Mesendoderm (in vitro differentiated cells): ENCODE measurements at regions not wholly inside any gene's neighbourhood (a gene's known extent, or its start where the extent isn't known, plus 50 kb on each side); places are given as distances from the start of the nearest gene placed in this dataset.

Experiments
- DNase-seq: peaks from one replicate; pipeline ENCODE4 v3.0.0; 2013
- H2AK5ac ChIP-seq: 2 replicates; pipeline ENCODE4 v1.6.1; 2013; ENCODE audit warnings: low read length, inconsistent platforms
- H2BK120ac ChIP-seq: 2 replicates; pipeline ENCODE4 v1.6.1; 2013; ENCODE audit warnings: low read depth, mild to moderate bottlenecking, low read length, moderate library complexity, mixed read lengths
- H2BK15ac ChIP-seq: replicated peaks from 2 replicates; pipeline ENCODE4 v1.6.1; 2013; ENCODE audit warnings: low read depth, mild to moderate bottlenecking, moderate library complexity
- H2BK5ac ChIP-seq: 2 replicates; pipeline ENCODE4 v1.6.1; 2013; ENCODE audit warnings: low read length, inconsistent platforms
- H3K18ac ChIP-seq: 2 replicates; pipeline ENCODE4 v1.6.1; 2013; ENCODE audit warnings: mild to moderate bottlenecking, low read length, mixed read lengths
- H3K23ac ChIP-seq: one replicate; pipeline ENCODE4 v1.6.1; 2013; ENCODE audit warnings: low read length
- H3K27ac ChIP-seq: 2 replicates; pipeline ENCODE4 v1.5.1; 2013; ENCODE audit warnings: low read depth, mild to moderate bottlenecking, inconsistent platforms, low read length, moderate library complexity
- H3K27me3 ChIP-seq: 2 replicates; pipeline ENCODE4 v1.6.1; 2013; ENCODE audit warnings: low read length, control low read depth, mild to moderate bottlenecking, inconsistent platforms; ENCODE audit not compliant: insufficient read depth, poor library complexity
- H3K36me3 ChIP-seq: 2 replicates; pipeline ENCODE4 v1.6.1; 2013; ENCODE audit warnings: low read length, inconsistent platforms; ENCODE audit not compliant: control insufficient read depth, insufficient read depth
- H3K4ac ChIP-seq: one replicate; pipeline ENCODE4 v1.6.1; 2013; ENCODE audit warnings: low read depth, mild to moderate bottlenecking, low read length, moderate library complexity
- H3K4me1 ChIP-seq: 2 replicates; pipeline ENCODE4 v1.6.1; 2013; ENCODE audit warnings: low read depth, low read length, inconsistent platforms; ENCODE audit not compliant: control insufficient read depth
- H3K4me2 ChIP-seq: 2 replicates; pipeline ENCODE4 v1.6.1; 2013; ENCODE audit warnings: low read length
- H3K4me3 ChIP-seq: 2 replicates; pipeline ENCODE4 v1.5.1; 2013; ENCODE audit warnings: mild to moderate bottlenecking, low read length
- H3K56ac ChIP-seq: one replicate; pipeline ENCODE4 v1.6.1; 2013; ENCODE audit warnings: low read length
- H3K79me1 ChIP-seq: 2 replicates; pipeline ENCODE4 v1.6.1; 2013; ENCODE audit warnings: low read length, inconsistent platforms
- H3K79me2 ChIP-seq: 2 replicates; pipeline ENCODE4 v1.6.1; 2013; ENCODE audit warnings: mild to moderate bottlenecking, low read length; ENCODE audit not compliant: control insufficient read depth, insufficient read depth
- H3K9ac ChIP-seq: 2 replicates; pipeline ENCODE4 v1.6.1; 2013; ENCODE audit warnings: low read length, inconsistent platforms
- H4K5ac ChIP-seq: one replicate; pipeline ENCODE4 v1.6.1; 2013; ENCODE audit warnings: low read length
- H4K8ac ChIP-seq: one replicate; pipeline ENCODE4 v1.6.1; 2013; ENCODE audit warnings: low read depth, mild to moderate bottlenecking, control low read depth, low read length, moderate library complexity
- WGBS: extraction: QIAGEN DNeasy Blood & Tissue Kit; methylation state at CpG from one replicate; pipeline ENCODE4 v1.1.7; 2013; ENCODE audit warnings: low lambda C conversion rate, missing lambda C conversion rate; ENCODE audit not compliant: insufficient coverage; ENCODE audit errors: extremely low coverage; 5-methylcytosine and 5-hydroxymethylcytosine counted together

GRCh38 chr2:61764035-61764800, 89.6 kb downstream of the FAM161A start:
- Histone ChIP-seq H3K4me2 (peak overlapping the region; percentile 64), H3K56ac (peak overlapping the region; percentile 89), H3K18ac (peak overlapping the region; percentile 55), H3K79me1 (no peaks in the 10 kb centered on the region), H2BK5ac (peak overlapping the region; percentile 38), H2BK120ac (no peak overlapping the region), H3K9ac (peak overlapping the region; percentile 84), H3K79me2 (no peaks in the 10 kb centered on the region), H3K36me3 (no peaks in the 10 kb centered on the region), H3K27ac (peak overlapping the region; percentile 81), H3K4me1 (no peaks in the 10 kb centered on the region), H2BK15ac (no peak overlapping the region), H3K27me3 (no peaks in the 10 kb centered on the region), H2AK5ac (no peak overlapping the region), H4K5ac (peak overlapping the region; percentile 93), H4K8ac (no peak overlapping the region), H3K4me3 (peak overlapping the region; percentile 80), H3K4ac (peak overlapping the region; percentile 91), H3K23ac (no peak overlapping the region)
- DNase-seq: peak; percentile 96
- WGBS: no CpG with 5 or more reads among the region's 70 CpGs

- Histone ChIP-seq H3K56ac (peak overlapping the region; percentile 89), H2AK5ac (no peak overlapping the region), H2BK5ac (peak overlapping the region; percentile 38), H3K36me3 (no peaks in the 10 kb centered on the region), H3K4me1 (no peaks in the 10 kb centered on the region), H3K79me2 (no peaks in the 10 kb centered on the region), H4K8ac (no peak overlapping the region), H3K4me2 (peak overlapping the region; percentile 64), H3K27me3 (no peaks in the 10 kb centered on the region), H3K79me1 (no peaks in the 10 kb centered on the region), H2BK15ac (no peak overlapping the region), H3K18ac (peak overlapping the region; percentile 55), H4K5ac (no peak overlapping the region), H3K9ac (peak overlapping the region; percentile 84), H3K27ac (peak overlapping the region; percentile 81), H2BK120ac (no peak overlapping the region), H3K4me3 (peak overlapping the region; percentile 80), H3K23ac (no peak overlapping the region), H3K4ac (no peak overlapping the region)
- WGBS: no CpG with 5 or more reads among the region's 23 CpGs
- DNase-seq: no peak
Observed at GRCh38 chr2:61763605-61764034, 90.2 kb downstream of the FAM161A start.

GRCh38 chr2:61762292-61762691, 91.6 kb downstream of the FAM161A start:
- Histone ChIP-seq H3K4me1 (no peaks in the 10 kb centered on the region), H3K27me3 (no peaks in the 10 kb centered on the region), H3K4me3 (no peak overlapping the region), H3K79me1 (no peaks in the 10 kb centered on the region), H4K8ac (no peak overlapping the region), H3K9ac (no peak overlapping the region), H3K23ac (no peak overlapping the region), H4K5ac (no peak overlapping the region), H3K56ac (no peak overlapping the region), H3K79me2 (no peaks in the 10 kb centered on the region), H2BK5ac (no peak overlapping the region), H3K4ac (no peak overlapping the region), H2BK120ac (no peak overlapping the region), H2AK5ac (no peak overlapping the region), H3K18ac (no peak overlapping the region), H2BK15ac (no peak overlapping the region), H3K4me2 (no peak overlapping the region), H3K27ac (no peak overlapping the region), H3K36me3 (no peaks in the 10 kb centered on the region)
- WGBS: no CpG with 5 or more reads among the region's 8 CpGs
- no peak for DNase-seq

GRCh38 chr2:61759718-61760117, 94.1 kb downstream of the FAM161A start:
- H3K27me3 ChIP-seq: no peaks in the 10 kb centered on the region
- H2BK120ac ChIP-seq: no peak overlapping the region
- no peak overlapping the region for H3K4me2 ChIP-seq
- H3K23ac ChIP-seq: no peak overlapping the region
- H3K27ac ChIP-seq: no peak overlapping the region
- no peaks in the 10 kb centered on the region for H3K36me3 ChIP-seq
- H3K79me2 ChIP-seq: no peaks in the 10 kb centered on the region
- no peak overlapping the region for H3K4ac ChIP-seq
- WGBS: no CpG with 5 or more reads among the region's 2 CpGs
- no peak overlapping the region for H2BK15ac ChIP-seq
- H2BK5ac ChIP-seq: no peak overlapping the region
- H3K9ac ChIP-seq: no peak overlapping the region
- no peak overlapping the region for H3K56ac ChIP-seq
- no peak overlapping the region for H3K18ac ChIP-seq
- H4K5ac ChIP-seq: no peak overlapping the region
- no peak overlapping the region for H2AK5ac ChIP-seq
- no peak overlapping the region for H3K4me3 ChIP-seq
- H4K8ac ChIP-seq: no peak overlapping the region
- H3K79me1 ChIP-seq: no peaks in the 10 kb centered on the region
- no peaks in the 10 kb centered on the region for H3K4me1 ChIP-seq
- DNase-seq: no peak

GRCh38 chr2:61759005-61759404, 94.9 kb downstream of the FAM161A start:
- no peak overlapping the region for H3K23ac ChIP-seq
- WGBS: no CpG with 5 or more reads among the region's 4 CpGs
- H3K18ac ChIP-seq: no peak overlapping the region
- H4K8ac ChIP-seq: no peak overlapping the region
- H3K4me1 ChIP-seq: no peaks in the 10 kb centered on the region
- DNase-seq: no peak
- H3K36me3 ChIP-seq: no peaks in the 10 kb centered on the region
- H3K9ac ChIP-seq: no peak overlapping the region
- no peaks in the 10 kb centered on the region for H3K79me1 ChIP-seq
- no peak overlapping the region for H2BK15ac ChIP-seq
- H2BK5ac ChIP-seq: no peak overlapping the region
- no peak overlapping the region for H2BK120ac ChIP-seq
- H3K56ac ChIP-seq: no peak overlapping the region
- no peak overlapping the region for H4K5ac ChIP-seq
- no peak overlapping the region for H3K4ac ChIP-seq
- H3K27me3 ChIP-seq: no peaks in the 10 kb centered on the region
- no peak overlapping the region for H2AK5ac ChIP-seq
- H3K79me2 ChIP-seq: no peaks in the 10 kb centered on the region
- H3K27ac ChIP-seq: no peak overlapping the region
- no peak overlapping the region for H3K4me3 ChIP-seq
- H3K4me2 ChIP-seq: no peak overlapping the region

GRCh38 chr2:61758159-61758558, 95.7 kb downstream of the FAM161A start:
- no peak for DNase-seq
- Histone ChIP-seq H3K27ac (no peak overlapping the region), H4K8ac (no peak overlapping the region)

More at GRCh38 chr2:61758159-61758558, 95.7 kb downstream of the FAM161A start:
- Histone ChIP-seq H3K36me3 (no peaks in the 10 kb centered on the region), H2BK5ac (no peak overlapping the region), H4K5ac (no peak overlapping the region), H3K27me3 (no peaks in the 10 kb centered on the region), H3K4me3 (no peak overlapping the region), H3K9ac (no peak overlapping the region), H3K18ac (no peak overlapping the region), H3K4me1 (no peaks in the 10 kb centered on the region), H2AK5ac (no peak overlapping the region), H3K79me1 (no peaks in the 10 kb centered on the region), H3K23ac (no peak overlapping the region), H3K4ac (no peak overlapping the region), H2BK120ac (no peak overlapping the region), H3K79me2 (no peaks in the 10 kb centered on the region), H3K4me2 (no peak overlapping the region), H2BK15ac (no peak overlapping the region), H3K56ac (no peak overlapping the region)
